Astrocyte of the spinal cord (primary cell): ENCODE measurements at regions not wholly inside any gene's neighbourhood (a gene's known extent, or its start where the extent isn't known, plus 50 kb on each side); places are given as distances from the start of the nearest gene placed in this dataset.

Experiments
- DNase-seq: peaks from one replicate; pipeline ENCODE4 v3.0.0; 2011; ENCODE audit warnings: low read depth, low spot score
- H3K4me3 ChIP-seq: 2 replicates; pipeline ENCODE4 v1.5.1; 2011; ENCODE audit warnings: low read depth, mild to moderate bottlenecking, low read length, moderate library complexity
- in situ Hi-C: cut with HindIII; loops from 2 replicates; pipeline ENCODE4 v1.10.0; 2017; ENCODE audit warnings: low sequenced_read_pairs
- TF ChIP-seq, protein P1 (sequence below): IDR thresholded peaks from 2 replicates; pipeline ENCODE4 v1.5.1; 2012; ENCODE audit warnings: low read depth, mild to moderate bottlenecking, low read length, inconsistent platforms

GRCh38 chr22:47460861-47461260, 698.4 kb downstream of the TBC1D22A start:
- DNase-seq, result no peak
- no peak overlapping the region for H3K4me3 ChIP-seq
- in situ Hi-C loops, result no loop called here
- TF ChIP-seq, protein P1, sequence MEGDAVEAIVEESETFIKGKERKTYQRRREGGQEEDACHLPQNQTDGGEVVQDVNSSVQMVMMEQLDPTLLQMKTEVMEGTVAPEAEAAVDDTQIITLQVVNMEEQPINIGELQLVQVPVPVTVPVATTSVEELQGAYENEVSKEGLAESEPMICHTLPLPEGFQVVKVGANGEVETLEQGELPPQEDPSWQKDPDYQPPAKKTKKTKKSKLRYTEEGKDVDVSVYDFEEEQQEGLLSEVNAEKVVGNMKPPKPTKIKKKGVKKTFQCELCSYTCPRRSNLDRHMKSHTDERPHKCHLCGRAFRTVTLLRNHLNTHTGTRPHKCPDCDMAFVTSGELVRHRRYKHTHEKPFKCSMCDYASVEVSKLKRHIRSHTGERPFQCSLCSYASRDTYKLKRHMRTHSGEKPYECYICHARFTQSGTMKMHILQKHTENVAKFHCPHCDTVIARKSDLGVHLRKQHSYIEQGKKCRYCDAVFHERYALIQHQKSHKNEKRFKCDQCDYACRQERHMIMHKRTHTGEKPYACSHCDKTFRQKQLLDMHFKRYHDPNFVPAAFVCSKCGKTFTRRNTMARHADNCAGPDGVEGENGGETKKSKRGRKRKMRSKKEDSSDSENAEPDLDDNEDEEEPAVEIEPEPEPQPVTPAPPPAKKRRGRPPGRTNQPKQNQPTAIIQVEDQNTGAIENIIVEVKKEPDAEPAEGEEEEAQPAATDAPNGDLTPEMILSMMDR, result no peak

DNA sequence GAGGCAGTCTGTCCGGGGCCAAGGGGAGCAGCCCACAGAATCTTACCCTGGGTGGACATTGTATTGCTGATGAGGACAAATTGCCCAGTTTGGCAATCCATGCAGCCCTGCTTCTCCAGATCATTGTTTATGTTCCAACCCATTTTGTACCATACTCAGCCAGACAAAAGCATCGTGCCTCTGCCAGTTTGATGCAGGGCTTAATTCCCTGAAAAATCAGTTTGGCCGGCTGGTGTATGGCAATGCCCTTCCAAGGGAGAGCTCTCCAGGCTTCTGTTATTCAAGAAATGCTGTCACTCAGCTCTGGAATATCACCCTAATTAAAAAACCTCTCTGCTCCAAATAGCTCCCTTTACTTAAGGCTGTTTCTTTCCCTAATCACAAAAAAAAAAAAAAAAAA, 697.7 kb downstream of the TBC1D22A start:
- TF ChIP-seq, protein P1, result no peak
- DNase-seq, result no peak
- no peak overlapping the region for H3K4me3 ChIP-seq
- in situ Hi-C loops, result no loop called here

DNA sequence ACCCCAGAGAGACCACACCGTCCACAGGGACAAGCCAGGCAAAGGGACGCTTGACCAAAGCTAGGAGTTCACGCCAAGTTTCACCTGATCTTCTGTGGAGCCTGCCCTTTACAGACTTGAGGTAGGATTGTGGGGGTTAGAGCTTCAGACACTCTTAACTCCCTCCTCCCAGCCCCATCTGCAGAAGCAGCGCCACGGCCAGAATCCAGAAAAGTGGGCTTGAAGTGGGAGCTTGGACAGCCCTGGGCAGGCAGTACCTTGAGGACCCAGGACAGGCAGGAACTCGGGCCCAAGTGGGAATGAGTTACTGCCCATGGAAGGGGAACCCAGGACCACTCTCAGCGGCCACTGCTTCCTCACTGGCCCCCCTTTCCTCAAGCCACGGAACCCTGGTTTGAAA, 695.9 kb downstream of the TBC1D22A start:
- TF ChIP-seq, protein P1, result no peak
- DNase-seq, result no peak
- H3K4me3 ChIP-seq, result no peak overlapping the region
- in situ Hi-C loops, result no loop called here

DNA sequence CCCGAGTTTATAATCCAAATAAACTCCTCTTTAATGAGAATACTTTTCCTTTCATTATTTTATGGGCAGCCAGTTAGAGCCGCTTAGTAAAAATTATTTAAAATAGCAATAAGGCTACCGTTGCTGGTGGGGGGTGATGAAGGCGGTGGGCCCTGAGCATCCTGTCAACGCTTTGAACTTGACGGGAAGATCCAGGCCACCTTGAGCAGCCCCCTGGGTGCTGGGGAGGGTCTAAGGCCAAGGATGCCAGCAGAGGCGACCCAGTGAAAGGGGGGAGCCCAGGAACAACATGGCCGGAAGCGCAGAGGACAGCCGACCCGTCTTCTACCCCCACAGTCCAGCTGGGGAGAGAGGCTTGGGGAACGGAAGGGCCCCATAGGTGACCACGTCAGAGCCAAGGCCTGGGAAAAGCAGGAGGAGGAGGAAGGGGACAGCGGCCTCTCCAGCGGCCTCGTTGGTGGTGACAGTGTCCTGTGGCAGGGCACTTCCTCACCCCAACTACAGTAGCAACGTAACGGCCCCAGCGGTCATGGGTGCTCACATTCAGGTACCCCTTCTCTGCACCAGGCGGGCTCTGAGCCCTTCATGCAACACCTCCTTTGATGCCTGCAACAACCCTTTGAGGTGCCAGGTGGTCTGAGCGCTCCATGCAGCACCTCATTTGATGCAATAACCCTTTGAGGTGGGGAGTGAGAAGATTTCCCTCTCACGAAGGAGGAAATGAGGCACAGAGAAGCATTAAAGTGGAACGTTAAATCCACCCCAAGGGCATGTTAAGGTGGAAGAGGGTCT, 695.3 kb downstream of the TBC1D22A start:
- TF ChIP-seq, protein P1, result no peak
- no peak overlapping the region for H3K4me3 ChIP-seq
- in situ Hi-C loops, result no loop called here
- no peak for DNase-seq

DNA sequence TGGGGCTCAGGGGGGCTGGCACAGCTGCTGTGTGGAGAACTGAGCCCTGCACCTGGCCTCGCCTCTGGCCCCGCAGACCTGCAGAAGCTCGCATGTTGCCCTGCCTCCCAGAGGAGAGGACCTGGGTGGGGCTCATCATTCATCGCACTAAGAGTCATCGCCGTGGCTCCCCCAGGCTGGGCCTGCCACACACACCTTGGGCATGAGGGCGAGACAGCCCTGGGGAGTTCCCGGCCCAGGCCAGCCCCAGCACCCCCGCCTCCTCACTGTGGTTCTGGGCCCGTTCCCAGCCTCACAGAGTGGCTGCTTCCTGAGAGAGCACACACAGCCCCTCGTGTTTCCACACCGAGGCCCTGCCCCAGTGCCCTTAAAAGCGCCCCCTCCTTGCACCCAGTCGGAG, 694.6 kb downstream of the TBC1D22A start:
- DNase-seq, result no peak
- no peak overlapping the region for H3K4me3 ChIP-seq
- TF ChIP-seq, protein P1, result no peak
- in situ Hi-C loops, result no loop called here

- in situ Hi-C loops, result no loop called here
- no peak for DNase-seq
- TF ChIP-seq, protein P1, result no peak
These were observed 693.6 kb downstream of the TBC1D22A start for GRCh38 chr22:47456031-47456430.

More at GRCh38 chr22:47456031-47456430, 693.6 kb downstream of the TBC1D22A start:
- H3K4me3 ChIP-seq, result no peak overlapping the region
